ENCODE measurements at regions not wholly inside any gene's neighbourhood (a gene's known extent, or its start where the extent isn't known, plus 50 kb on each side); places are given as distances from the start of the nearest gene placed in this dataset.

DNA sequence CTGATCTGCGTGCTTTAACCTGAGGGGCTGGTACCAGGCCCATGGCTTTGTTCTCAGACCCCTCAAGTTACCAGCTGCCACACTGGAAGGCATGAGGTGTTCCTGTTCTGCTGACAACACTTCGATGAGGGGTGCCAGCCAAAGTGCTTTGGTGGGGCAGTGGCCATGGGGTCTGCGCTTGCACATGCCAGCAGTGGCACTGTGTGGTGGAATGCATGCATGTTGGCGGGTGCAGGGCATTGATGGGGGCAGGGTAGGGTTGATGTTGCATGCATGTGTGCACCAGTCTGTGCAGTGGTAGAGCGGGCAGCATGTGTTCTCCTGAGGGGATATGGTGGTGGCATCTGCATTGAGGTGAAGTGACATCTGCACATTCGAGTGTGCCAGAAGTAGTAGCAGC, 497.0 kb downstream of the SQOR start:
- no peak overlapping the region for H2BK15ac ChIP-seq (ENCODE audit: low read length)
- POLR2A ChIA-PET (ENCODE audit: partially characterized antibody), result no interaction called here
- no peak overlapping the region for H2BK120ac ChIP-seq (replicated peaks; ENCODE audit: low read depth, low read length)
- no peaks in the 10 kb centered on the region for H4K20me1 ChIP-seq (replicated peaks in 1 of 2; ENCODE audit: control insufficient read depth in 1 of 2, insufficient read depth in 2 of 2, low read length in 2 of 2)
- no peak overlapping the region for H3K9ac ChIP-seq (replicated peaks in 1 of 4; ENCODE audit: extremely low read depth in 1 of 4, low read depth in 3 of 4, low read length in 3 of 4)
- H3K79me2 ChIP-seq (ENCODE audit: control insufficient read depth in 1 of 2, insufficient read depth in 2 of 2, low read length in 2 of 2), result no peaks in the 10 kb centered on the region
- H3K4ac ChIP-seq (replicated peaks; ENCODE audit: insufficient read length, low read depth, low read length), result no peak overlapping the region
- no peak overlapping the region for H3K4me3 ChIP-seq (ENCODE audit: extremely low read depth in 1 of 4, insufficient read depth in 2 of 4, low read depth in 3 of 4, low read length in 4 of 4)
- H3K9me3 ChIP-seq (ENCODE audit: insufficient read depth in 2 of 2, low read depth in 1 of 2, low read length in 1 of 2), result peaks cover 2 to 10% of the 10 kb centered on the region in 2 experiments; a peak in 2 of 4 replicates
- H2AFZ ChIP-seq (ENCODE audit: low read length), result no peak overlapping the region
- no peak overlapping the region for H3K18ac ChIP-seq (ENCODE audit: extremely low read depth, low read length)
- no peak overlapping the region for H2BK5ac ChIP-seq (ENCODE audit: low read depth, low read length)
- H3K79me1 ChIP-seq (ENCODE audit: low read depth, low read length), result no peaks in the 10 kb centered on the region
- WGBS, 2 experiments (ENCODE audit: extremely low coverage in 1 of 2, insufficient coverage in 1 of 2, insufficient read length in 1 of 2, insufficient replicate concordance in 2 of 2, low coverage in 1 of 2, low lambda C conversion rate in 2 of 2, missing lambda C conversion rate in 1 of 2), result 97% methylated on average over 6 of the region's 6 CpGs; no CpG with 5 or more reads in 1 of the 2 experiments
- no peak overlapping the region for H3K27ac ChIP-seq (ENCODE audit: low read depth, low read length)
- H3K27me3 ChIP-seq (replicated peaks in 1 of 4; ENCODE audit: control insufficient read depth in 3 of 4, extremely low read depth in 1 of 4, insufficient read depth in 3 of 4, low read length in 3 of 4), result no peaks in the 10 kb centered on the region
- no peak overlapping the region for H4K5ac ChIP-seq (ENCODE audit: insufficient read length, low read depth, low read length)
- DNase-seq (ENCODE audit: low read depth in 1 of 2, low spot score in 2 of 2) (no peak), FAIRE-seq (no peak)
- no peak overlapping the region for H2AK5ac ChIP-seq (ENCODE audit: low read depth, low read length)
- no peak overlapping the region for H3K56ac ChIP-seq (replicated peaks; ENCODE audit: insufficient read length, low read depth, low read length)
- no peak overlapping the region for H3K14ac ChIP-seq (ENCODE audit: insufficient read length)
- no peaks in the 10 kb centered on the region for H3K23me2 ChIP-seq (ENCODE audit: low read depth, low read length)
- no peak overlapping the region for H3K23ac ChIP-seq (ENCODE audit: insufficient read length)
- no peak overlapping the region for H2BK20ac ChIP-seq (ENCODE audit: low read length)
- no peaks in the 10 kb centered on the region for H3K4me1 ChIP-seq (replicated peaks in 1 of 4; ENCODE audit: control insufficient read depth in 3 of 4, insufficient read depth in 4 of 4, low read length in 3 of 4)
- CTCF ChIA-PET (ENCODE audit: partially characterized antibody), result no interaction called here
- no peaks in the 10 kb centered on the region for H3K36me3 ChIP-seq (ENCODE audit: control insufficient read depth in 2 of 4, insufficient read depth in 4 of 4, low read length in 3 of 4)
- no peak overlapping the region for H4K8ac ChIP-seq (ENCODE audit: extremely low read depth, insufficient read depth, low read length)
- H3K4me2 ChIP-seq (ENCODE audit: insufficient read depth in 1 of 2, low read depth in 2 of 2, low read length in 2 of 2), result no peak overlapping the region
- no peak overlapping the region for H4K91ac ChIP-seq (replicated peaks; ENCODE audit: insufficient read length, low read length)
- TF ChIP-seq JUND (IDR thresholded peaks at IDR 0.05; ENCODE audit: low read length), result no peak
- TF ChIP-seq CHD1 (IDR thresholded peaks at IDR 0.05; ENCODE audit: low read depth, low read length), result no peak
- no peak for TF ChIP-seq ASH2L (IDR thresholded peaks at IDR 0.05; ENCODE audit: low read length)
- TF ChIP-seq TEAD4 (IDR thresholded peaks at IDR 0.05; ENCODE audit: low read depth, low read length), result no peak
- no peak for TF ChIP-seq RNF2 (IDR thresholded peaks at IDR 0.05; ENCODE audit: borderline replicate concordance, low read depth, low read length, missing control alignments, poor library complexity, severe bottlenecking)
- no peak for TF ChIP-seq KDM4A (IDR thresholded peaks at IDR 0.05; ENCODE audit: low read depth, low read length, severe bottlenecking)
- no peak overlapping the region for H2BK12ac ChIP-seq (ENCODE audit: low read depth, low read length)

All from H1 (cell line).